ENCODE measurements at regions not wholly inside any gene's neighbourhood (a gene's known extent, or its start where the extent isn't known, plus 50 kb on each side); places are given as distances from the start of the nearest gene placed in this dataset.

DNA sequence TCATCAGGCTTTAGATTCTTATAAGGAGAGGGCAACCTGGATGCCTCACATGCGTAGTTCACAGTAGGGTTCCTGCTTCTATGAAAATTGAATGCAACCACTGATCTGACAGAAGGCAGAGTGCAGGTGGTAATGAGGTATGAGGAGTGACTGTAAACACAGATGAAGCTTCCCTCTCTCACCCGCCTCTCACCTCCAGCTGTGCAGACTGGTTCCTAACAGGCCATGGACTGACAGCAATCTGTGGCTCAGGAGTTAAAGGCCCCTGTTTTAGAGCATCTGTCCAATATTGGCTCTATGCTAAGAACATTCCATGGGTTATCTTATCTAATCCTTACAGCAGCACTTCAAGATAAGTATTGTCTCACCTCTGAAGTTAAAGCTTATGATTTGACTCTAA, 213.5 kb upstream of the NRP1 start:
- no peak for DNase-seq (ENCODE audit: low read depth)

DNA sequence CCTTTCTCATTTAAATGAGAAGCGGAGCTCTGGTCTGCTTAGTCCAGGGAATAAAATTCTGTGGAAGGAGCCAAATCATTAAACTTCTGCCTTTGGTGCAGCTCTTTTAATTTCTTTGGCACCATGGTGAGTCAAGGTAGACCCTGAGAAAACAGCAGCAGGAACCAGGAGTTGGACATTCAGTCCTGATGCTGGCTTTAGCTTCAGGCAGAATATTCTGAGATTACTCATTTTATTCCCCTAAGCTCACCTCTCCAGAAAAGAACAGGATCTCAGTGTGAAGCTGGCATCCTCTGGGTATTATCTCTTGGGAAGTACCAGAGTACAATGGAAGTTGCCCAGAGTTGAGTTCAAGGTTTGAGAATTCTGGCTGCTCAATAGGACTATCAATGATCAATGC, 211.6 kb upstream of the NRP1 start:
- no peak for DNase-seq (ENCODE audit: low read depth)

DNA sequence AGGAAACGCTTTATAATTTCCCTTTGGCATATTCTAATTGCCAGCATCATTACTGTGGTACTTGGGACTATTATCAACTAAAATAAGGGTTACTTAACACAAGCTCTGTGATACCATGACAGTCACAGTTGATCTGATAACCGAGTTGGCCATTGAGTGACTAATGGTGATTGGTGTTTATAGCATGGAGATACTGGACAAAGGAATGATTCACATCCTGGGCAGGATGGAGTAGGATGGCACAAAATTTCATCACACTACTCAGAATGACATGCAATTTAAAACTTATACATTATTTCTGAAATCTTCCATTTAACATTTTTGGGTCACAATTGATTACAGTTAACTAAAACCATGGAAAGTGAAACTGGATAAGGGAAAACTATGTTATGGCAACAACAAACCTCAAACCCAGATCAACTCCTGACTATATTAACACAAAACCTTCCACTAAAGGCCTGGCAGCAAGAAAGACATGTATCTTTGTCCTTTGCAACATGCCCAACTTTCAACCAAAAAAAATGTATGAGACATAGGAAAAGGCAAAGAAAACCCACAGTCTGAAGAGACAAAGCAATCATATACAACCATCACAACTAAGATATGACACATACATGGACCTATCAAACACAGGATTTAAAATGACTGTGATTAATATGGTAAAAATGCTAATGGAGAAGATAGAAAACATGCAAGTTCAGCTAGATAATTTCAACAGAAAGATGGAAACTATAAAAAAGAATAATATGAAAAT, 208.5 kb upstream of the NRP1 start:
- peak; percentile 67 for DNase-seq (ENCODE audit: low read depth)

DNA sequence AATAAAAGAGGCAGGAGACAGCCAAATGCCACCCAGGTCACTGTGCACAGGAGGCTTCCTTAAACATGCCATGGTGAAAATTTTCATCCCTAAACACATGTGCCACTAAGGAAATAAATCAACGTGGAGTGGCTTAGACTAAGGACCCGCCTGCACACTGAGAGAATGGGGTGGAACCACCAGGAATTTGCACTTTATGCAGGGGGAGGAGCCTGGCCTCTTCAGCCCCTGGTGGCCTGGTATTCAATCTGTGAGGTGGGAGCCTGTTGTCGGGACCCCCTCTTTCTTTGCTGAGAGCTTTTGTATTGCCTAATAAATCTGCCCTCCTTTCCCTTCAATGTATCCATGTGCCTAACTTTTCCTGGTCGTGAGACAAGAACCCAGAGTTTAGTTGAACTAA, 204.6 kb upstream of the NRP1 start:
- no peak for DNase-seq (ENCODE audit: low read depth)

DNA sequence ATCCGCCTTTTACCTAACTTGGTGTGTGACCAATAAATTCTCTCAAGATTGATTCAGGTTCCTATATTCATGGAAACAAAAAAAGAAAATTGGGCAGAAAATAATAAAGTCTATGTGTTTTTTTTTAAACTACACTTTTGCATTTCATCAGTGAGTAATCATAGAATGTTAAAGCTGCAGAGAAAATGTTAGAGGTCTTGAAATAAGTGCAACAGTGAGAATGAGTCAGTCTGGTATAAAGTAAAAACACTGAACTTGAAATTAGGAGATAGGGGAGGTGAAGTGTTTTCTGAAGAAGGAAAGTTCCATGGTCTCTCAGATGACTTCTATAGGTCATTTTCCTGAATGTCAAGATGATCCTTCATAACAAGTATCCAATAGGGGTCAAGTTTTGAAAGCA, 202.6 kb upstream of the NRP1 start:
- no peak for DNase-seq (ENCODE audit: low read depth)

DNA sequence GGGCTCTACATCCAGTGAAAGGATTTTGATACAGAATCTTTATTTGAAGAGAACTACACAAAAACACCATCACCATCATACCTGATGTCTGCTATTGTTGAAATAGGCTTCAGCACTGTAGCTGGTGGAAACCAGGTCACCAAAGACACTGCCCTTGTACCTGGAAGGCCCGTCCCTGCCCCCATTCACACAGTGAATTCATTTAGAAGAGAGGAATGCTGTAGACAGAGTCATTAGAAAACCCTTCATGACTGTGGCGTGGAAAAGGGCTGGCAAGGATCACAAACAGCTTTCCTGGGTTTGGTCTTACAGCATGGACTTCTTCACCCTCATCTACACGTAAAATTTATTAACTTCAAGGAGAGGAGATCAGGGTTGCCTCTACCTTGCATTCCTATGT, 202.0 kb upstream of the NRP1 start:
- no peak for DNase-seq (ENCODE audit: low read depth)

DNA sequence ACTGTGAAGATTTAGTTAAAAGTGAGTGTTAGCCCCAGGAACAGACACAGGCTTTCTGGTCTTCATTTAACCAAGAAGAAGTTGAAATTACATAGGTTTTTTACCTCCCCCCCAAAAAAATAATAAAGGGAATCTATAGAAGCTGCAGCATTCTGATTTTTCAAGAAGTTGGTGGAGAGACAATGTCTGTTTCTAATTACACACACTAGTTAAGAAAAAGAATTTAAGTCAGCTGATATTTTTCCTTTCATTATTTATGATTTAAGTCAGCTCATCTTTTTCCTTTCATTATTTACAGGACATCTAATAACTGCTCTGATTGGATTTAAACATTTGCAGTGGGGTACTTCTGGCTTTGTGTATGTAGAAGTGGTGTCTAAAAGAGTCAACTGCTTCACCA, 201.4 kb upstream of the NRP1 start:
- DNase-seq (ENCODE audit: low read depth), result no peak

DNA sequence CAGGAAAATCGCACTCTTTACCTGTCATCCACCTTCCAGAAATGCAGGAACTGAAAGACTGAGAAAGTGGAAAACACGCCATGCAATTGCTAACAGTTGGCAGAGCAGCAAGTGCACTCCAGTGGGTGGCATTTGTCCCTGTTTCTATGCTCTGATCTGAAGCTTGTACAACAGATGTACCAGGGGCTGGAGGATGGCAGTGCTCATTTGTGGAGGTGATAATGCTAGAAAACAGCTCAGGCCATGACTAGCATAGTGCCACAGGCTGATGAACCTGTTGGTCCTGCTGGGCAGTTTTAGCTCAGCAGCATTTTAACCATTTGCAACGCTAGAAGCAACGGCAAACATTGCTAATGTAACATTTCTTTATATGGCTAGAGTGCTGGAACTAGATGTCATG, 199.9 kb upstream of the NRP1 start:
- DNase-seq (ENCODE audit: low read depth), result no peak

DNA sequence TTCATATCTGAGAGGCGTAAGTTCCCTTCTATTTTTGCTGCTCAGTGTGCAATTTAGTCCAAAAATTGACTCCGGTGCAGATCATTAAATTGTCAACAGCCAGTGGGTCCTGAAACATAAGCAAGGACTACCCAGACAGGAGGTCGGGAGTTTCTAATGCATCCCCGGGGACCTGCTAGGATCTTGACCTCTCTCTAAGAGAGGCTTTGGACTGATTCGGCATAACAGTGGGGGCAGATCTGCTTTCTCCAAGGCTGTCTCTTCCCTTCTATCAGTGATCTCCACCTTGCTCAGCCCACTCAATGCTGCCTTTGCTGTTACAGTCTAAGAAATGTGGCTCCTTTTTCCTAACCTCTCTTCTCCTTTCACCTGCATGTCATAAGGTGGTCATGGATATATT, 199.1 kb upstream of the NRP1 start:
- no peak for DNase-seq (ENCODE audit: low read depth)

DNA sequence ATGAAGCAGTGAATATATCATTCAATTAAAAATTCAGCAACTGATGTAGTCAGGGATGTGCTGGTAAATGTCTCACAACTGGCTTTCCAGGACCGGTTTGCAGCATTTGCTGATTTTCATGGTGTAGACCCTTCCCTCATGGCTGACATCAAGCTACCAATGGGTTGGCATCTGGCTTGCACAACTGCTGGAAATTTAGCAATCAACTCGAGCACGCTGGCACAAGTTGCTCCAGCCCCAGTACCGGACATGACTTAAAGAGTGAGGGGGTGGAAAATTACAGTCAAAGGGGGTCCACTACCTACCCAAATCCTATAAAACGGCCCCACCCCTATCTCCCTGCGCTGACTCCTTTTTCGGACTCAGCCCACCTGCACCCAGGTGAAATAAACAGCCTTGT, 198.4 kb upstream of the NRP1 start:
- DNase-seq (ENCODE audit: low read depth), result no peak

DNA sequence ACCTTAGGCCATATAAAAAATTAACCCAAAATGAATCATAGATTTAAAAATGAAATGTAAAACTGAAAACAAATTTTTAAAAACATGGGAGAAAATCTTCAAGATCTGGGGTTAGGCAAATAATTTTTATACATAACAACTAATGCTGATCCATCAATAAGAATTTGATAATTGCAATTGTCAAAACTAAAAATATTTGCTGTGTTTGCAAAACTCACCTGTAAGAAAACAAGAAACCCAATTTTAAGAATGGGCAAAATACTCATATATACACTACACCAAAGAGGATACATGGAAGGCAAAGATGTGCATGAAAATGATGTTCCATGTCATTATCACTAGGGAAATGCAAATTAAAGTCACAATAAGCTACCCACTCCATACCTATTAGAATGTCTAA, 194.8 kb upstream of the NRP1 start:
- DNase-seq (ENCODE audit: low read depth), result no peak

DNA sequence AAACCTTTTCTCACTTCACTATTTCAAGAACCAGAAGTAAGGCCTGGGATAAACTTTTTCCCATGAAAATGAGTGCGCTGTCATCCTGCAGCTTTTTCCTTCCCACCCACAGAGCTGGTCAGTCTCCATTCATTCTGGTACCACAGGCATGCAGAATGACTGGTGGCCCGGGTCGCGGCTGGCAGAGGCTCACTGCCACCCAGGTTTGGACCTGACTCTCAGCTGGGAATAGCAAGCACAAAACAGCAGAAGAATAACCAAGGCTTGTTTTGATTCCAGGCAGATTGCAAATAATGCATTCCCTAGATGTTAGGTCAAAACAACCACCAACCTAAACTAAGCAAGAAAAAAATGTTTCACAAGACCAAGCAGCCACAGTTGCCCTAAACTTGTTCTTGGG, 190.5 kb upstream of the NRP1 start:
- peak; percentile 40 for DNase-seq (ENCODE audit: low read depth)

DNA sequence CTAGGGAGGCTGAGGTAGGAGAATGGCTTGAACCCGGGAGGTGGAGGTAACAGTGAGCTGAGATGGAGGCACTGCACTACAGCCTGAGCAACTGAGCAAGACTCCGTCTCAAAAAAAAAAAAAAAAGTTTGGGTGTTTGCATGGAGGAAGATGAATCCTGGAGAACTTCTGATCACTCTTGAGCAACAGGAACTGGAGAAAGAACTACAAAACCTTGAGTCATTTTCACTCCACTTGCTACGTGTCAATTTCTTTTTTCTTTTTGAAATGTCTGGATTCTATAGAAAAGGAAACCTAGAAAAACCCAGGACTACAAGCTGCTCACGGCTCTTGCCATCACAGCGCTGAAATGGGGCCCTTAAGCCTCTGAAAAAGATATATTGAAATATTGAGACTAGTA, 189.6 kb upstream of the NRP1 start:
- DNase-seq (ENCODE audit: low read depth), result no peak

DNA sequence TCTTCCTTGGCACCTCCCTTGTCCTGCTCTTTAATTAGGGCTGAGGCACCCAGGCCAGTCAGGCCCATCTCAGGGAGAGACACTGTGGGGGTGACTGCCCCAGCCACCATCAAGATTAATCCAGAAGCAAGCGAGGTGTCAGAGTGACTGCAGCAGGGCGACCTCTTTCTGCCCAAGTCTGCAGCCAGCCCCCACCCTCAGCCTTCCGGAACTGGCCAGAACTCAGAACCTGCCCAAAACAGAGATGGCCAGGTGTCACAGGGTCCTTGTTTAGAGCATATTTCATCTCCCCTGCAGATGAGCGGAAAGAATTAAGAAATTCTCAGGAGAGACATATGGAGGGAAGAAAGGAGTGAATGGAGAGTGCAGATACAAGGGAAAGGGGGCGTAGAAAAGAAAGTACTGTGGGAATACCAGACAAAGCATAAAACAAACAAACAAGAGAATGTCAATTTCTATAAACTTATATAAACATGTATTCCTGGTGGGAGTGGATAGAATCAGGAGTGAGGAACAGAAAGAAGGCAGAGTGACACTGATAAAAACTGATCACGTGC, 188.8 kb upstream of the NRP1 start:
- no peak for DNase-seq (ENCODE audit: low read depth)

DNA sequence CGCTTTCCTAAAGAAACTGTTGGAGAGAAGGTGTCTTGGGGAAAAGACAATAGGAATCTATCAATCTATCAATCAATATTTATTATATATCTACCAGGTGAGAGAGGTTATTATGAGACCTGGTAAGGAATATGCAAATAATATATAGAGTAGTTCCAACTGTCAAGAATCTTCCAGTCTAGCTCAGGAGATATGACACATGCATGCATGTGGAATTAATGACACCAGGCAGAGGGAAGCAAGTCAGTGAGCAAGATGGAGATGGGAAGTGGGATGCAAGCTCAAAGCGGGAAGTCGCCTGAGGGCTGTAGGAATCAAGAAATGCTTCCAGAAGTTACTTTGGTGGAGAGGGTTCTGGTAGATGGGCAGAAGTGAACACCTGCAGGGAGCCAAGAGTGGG, 187.4 kb upstream of the NRP1 start:
- no peak for DNase-seq (ENCODE audit: low read depth)

DNA sequence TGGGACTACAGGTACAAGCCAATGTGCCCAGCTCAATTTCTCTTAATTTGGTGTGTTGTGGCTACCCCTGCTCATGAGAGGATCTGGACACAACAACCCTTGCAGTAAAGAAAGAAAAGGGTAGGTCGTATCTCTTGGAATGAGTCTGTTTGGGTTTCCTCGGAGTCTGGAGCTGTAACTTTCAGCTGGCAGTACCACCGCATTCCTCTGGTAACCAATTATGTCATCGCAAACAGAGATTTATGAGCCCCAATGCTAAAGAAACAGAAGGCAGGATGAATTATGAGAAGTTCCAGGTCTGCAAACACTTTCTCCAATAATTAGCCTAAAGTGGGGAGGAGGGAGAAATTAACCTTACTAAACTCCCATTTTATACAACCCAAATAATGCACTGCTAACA, 186.6 kb upstream of the NRP1 start:
- peak; percentile 46 for DNase-seq (ENCODE audit: low read depth)

DNA sequence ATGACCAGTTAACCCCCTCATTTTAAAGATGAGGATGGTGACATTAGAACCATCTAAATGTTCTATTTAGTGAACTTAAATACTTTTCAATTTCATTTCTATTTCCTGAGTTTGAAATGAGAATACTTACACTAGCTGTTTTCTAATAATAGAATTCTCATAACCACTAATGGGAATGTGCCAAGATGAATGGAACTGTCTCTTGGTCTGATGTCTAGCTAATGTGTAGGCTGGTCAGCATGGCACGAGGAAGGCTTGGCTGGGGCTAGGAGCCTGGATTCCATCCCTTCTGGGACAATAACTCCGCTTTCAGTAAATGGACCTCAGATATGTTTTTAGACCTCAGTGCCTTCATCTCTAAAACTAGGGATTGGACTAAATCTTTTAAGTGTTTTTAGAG, 185.8 kb upstream of the NRP1 start:
- DNase-seq (ENCODE audit: low read depth), result no peak

DNA sequence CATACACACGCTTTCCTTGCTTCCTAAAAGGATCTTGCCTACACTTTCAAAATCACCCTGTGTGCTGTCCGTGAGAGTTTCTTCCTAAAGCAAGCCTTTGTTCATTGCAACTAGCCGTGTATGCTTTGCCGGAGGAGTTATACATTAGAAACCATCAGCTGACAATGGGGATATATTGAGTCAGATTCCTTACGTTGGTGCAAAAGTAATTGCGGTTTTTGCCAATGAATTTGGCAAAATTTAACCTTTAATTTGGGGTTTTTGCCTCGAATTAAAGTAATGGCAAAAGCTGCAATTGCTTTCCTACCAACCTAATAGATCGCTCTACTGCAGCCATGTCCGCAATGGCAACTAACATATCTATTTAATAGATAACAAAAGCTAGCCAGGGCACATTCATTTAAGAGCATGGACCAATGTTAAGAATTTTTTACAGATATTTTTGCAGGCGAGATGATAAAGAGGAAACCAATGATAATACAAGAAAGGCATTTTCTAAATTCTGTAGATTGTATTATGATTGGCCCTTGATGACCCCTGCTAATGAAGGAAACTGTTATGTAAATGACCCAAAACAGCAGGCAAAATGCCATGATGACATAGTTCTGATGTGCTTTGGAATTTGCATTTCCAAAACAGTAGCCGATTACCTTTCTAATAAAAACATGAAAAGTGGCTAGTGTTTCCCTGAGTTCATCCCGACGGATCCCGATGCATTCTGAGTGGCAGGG, 184.8 kb upstream of the NRP1 start:
- no peak for DNase-seq (ENCODE audit: low read depth)

DNA sequence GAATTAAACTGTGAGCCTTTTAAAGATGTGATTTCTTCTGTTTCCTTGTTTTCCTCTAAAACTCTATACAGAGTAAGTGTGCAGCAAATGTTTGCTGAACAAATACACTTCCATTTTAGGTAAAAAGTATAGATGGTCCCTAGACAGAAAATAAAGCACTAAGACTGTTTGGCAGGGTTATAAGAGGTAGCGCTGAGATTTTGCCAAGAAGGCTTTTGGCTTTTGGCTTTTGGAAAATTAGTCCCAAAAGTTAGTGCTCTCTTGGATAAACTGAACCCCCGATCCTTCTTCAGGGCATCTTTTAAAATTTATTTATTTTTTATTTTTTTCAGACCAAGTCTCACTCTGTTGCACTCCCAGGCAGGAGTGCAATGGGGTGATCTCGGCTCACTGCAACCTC, 175.7 kb upstream of the NRP1 start:
- no peak for DNase-seq (ENCODE audit: low read depth)

DNA sequence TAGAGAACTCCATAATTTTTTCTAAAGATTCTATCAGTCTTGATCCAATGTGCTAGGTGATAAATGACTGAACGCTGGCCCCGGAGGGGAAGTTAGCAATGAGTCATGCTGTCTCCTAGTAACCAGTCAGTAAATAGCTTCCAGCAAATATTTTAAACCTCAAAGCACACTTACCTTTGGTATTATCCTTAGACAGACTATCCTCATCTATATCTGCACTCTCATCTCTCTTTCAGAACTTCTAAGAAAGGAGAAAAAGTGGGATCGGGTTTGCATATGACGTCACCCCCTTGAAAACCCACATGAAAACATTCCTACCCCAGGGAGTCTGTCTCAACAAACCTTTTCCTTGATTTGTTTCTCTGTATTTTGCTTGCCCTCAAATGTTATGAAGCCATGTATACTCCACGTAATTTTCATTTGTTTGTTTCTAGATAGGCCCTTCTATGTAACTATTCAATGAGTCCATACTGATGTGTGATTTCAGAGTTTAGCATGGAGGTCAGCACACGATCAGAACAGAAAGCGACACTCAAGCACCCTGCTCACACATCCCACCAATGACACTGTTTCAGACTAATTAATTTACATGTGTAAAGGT, 174.9 kb upstream of the NRP1 start:
- peak; percentile 93 for DNase-seq (ENCODE audit: low read depth)

DNA sequence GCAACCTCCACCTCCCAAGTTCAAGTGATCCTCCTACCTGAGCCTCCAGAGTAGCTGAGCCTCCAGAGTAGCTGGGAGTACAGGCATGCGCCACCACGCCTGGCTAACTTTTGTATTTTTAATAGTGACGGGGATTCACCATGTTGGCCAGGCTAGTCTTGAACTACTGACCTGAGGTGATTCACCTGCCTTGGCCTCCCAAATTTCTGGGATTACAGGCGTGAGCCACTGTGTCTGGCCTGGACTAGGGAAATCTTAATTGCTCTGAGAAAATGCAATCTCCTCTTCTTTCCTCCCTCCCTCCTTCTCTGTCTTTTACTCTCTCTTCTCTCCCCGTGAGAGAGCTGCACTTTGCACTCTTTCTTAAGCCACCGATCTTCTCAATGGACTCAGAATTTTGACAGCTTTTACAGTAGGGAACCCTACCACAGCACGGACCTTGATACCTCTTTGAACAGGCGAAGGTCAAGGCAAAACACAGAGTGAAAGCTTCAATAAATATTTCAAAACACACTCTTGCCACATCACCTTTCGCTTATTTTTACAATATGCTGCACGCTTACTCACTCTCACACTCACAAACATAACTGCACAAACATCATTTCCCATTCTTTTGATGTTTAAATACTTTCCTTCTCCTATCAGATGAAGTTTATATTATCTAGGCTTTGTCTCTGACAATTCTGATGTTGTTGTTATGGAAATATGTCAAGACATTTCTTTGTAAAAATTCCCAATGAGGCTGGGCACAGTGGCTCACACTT, 173.4 kb upstream of the NRP1 start:
- DNase-seq (ENCODE audit: low read depth), result no peak
